ENCODE measurements at regions not wholly inside any gene's neighbourhood (a gene's known extent, or its start where the extent isn't known, plus 50 kb on each side); places are given as distances from the start of the nearest gene placed in this dataset.

DNA sequence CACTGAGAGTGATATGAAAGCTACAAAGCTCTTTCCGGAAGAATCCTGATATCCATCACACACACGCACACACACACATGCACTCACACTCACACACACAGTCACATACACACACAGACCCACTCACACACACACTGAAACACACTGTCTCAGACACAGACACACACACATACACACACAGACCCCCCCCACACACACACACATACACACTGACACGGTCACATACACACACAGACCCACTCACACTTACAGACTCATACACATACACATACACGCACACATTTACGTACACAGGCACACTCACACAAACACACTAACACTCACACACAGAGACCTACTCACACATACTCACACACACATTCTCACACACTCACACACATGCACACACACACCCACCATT, 58.6 kb downstream of the LIG4 start:
- H2AFZ ChIP-seq (ENCODE audit: low read length), result no peak overlapping the region
- intact Hi-C loops (cut with micrococcal nuclease), result loop anchor here (5.0 to 10.0 kb wide), 3 partner anchors 54 to 502 kb away; no protein-coding TSS in a partner anchor
- H3K36me3 ChIP-seq (ENCODE audit: low read depth, low read length), result no peaks in the 10 kb centered on the region
- no peak overlapping the region for H3K4me2 ChIP-seq (ENCODE audit: low read length)
- H3F3A ChIP-seq (ENCODE audit: low read length, unreplicated experiment), result no peaks in the 10 kb centered on the region
- H3K9me2 ChIP-seq (replicated peaks; ENCODE audit: low read length), result no peaks in the 10 kb centered on the region
- no peaks in the 10 kb centered on the region; the same call in 1 of the 2 replicates for H3K4me1 ChIP-seq (ENCODE audit: insufficient read depth, low read length)
- no TSS peak for BruUV-seq (replicated peaks)
- H3K79me2 ChIP-seq (ENCODE audit: low read length), result no peaks in the 10 kb centered on the region
- TF ChIP-seq EZH2phosphoT487 (IDR thresholded peaks at IDR 0.05; ENCODE audit: borderline replicate concordance, low read length) (no peak), EZH2 (IDR thresholded peaks at IDR 0.05; ENCODE audit: low read length, unreplicated experiment) (no peak)
- TF ChIP-seq, protein P1, sequence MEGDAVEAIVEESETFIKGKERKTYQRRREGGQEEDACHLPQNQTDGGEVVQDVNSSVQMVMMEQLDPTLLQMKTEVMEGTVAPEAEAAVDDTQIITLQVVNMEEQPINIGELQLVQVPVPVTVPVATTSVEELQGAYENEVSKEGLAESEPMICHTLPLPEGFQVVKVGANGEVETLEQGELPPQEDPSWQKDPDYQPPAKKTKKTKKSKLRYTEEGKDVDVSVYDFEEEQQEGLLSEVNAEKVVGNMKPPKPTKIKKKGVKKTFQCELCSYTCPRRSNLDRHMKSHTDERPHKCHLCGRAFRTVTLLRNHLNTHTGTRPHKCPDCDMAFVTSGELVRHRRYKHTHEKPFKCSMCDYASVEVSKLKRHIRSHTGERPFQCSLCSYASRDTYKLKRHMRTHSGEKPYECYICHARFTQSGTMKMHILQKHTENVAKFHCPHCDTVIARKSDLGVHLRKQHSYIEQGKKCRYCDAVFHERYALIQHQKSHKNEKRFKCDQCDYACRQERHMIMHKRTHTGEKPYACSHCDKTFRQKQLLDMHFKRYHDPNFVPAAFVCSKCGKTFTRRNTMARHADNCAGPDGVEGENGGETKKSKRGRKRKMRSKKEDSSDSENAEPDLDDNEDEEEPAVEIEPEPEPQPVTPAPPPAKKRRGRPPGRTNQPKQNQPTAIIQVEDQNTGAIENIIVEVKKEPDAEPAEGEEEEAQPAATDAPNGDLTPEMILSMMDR (conservative IDR thresholded peaks at IDR 0.05; ENCODE audit: low read depth, low read length), result no peak
- H4K20me1 ChIP-seq (ENCODE audit: low read length), result no peaks in the 10 kb centered on the region
- H3K27me3 ChIP-seq (ENCODE audit: low read length), result no peaks in the 10 kb centered on the region
- CTCF ChIA-PET, result no interaction called here
- H3K4me3 ChIP-seq (ENCODE audit: low read length), result no peak overlapping the region
- no peak overlapping the region for H3K9ac ChIP-seq (ENCODE audit: low read length)
- no peak for DNase-seq
- POLR2A ChIA-PET (ENCODE audit: unreplicated experiment), result no interaction called here
- ATAC-seq, result no peak
- H3K9me3 ChIP-seq (ENCODE audit: low read length), result peaks cover 10% of the 10 kb centered on the region; the same call in 1 of the 2 replicates
- no peak overlapping the region for H3K27ac ChIP-seq (ENCODE audit: low read length)

DNA sequence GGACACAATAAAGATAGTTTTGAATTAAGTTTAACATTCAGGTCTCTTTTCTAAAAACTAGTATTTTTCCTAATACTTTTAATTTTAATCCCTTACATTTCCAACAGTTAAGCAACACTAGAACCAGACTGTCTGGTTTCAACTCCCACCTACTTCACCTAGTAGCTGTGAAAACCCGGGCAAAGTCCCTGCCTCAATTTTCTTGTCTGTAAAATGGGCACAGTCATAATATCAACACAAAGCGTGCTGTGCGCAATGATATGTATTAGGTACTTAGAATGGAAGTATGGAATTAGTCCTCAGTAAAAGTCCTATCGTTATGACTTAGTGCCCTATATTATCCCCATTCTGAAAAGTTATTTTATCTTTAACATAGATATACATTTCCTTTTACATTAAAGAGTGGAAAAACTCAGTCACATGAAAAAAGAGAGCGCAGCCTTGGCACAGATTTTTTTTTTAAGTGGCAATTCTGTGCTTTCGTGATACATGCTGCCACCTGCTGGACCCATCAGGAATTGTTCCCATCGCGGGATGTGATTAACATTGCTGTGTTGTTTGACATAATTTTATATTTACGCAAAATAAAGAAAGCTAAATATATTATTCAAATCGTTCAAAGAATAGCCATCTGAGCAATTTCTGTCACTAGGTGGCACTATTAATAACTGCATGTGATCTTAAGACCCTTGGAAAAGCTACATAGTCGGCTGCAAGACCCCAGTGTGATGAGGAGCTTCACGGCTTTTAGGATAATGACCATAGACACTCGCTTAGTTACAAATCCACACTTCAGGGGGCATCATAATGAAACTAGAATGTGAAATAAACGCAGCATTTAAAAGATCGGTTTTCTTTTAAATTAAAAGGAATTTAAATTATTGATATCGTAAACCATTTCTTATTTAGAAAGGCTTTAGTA, 59.9 kb downstream of the LIG4 start:
- ATAC-seq, result peak; percentile 22; the same call in 1 of the 2 replicates
- Histone ChIP-seq H4K20me1 (ENCODE audit: low read length) (no peaks in the 10 kb centered on the region), H3K9ac (ENCODE audit: low read length) (no peak overlapping the region), H3K36me3 (ENCODE audit: low read depth, low read length) (no peaks in the 10 kb centered on the region), H3K79me2 (ENCODE audit: low read length) (no peaks in the 10 kb centered on the region), H3K4me1 (ENCODE audit: insufficient read depth, low read length) (no peaks in the 10 kb centered on the region; the same call in 1 of the 2 replicates), H3K4me3 (ENCODE audit: low read length) (no peak overlapping the region), H3K27ac (ENCODE audit: low read length) (no peak overlapping the region), H3F3A (ENCODE audit: low read length, unreplicated experiment) (no peaks in the 10 kb centered on the region), H3K27me3 (ENCODE audit: low read length) (no peaks in the 10 kb centered on the region), H2AFZ (ENCODE audit: low read length) (no peak overlapping the region), H3K9me2 (replicated peaks; ENCODE audit: low read length) (no peaks in the 10 kb centered on the region), H3K9me3 (ENCODE audit: low read length) (peaks cover 10% of the 10 kb centered on the region; the same call in 1 of the 2 replicates), H3K4me2 (ENCODE audit: low read length) (peak overlapping the region; percentile 23; the same call in 1 of the 2 replicates)
- intact Hi-C loops (cut with micrococcal nuclease), result loop anchor here (1.0 to 10.0 kb wide), 7 partner anchors 53 to 945 kb away; no protein-coding TSS in a partner anchor
- ChIA-PET POLR2A (ENCODE audit: unreplicated experiment) (no interaction called here), CTCF (interaction anchor here (0.6 to 1.0 kb wide), 9 partner anchors 8 to 952 kb away, joined by 3 to 9 read pairs (median 3); no protein-coding TSS in a partner anchor)
- BruUV-seq (replicated peaks), result no TSS peak
- DNase-seq, result peak; percentile 77
- no peak for TF ChIP-seq EZH2phosphoT487 (IDR thresholded peaks at IDR 0.05; ENCODE audit: borderline replicate concordance, low read length)
- TF ChIP-seq, protein P1 (conservative IDR thresholded peaks at IDR 0.05; ENCODE audit: low read depth, low read length), result peak; percentile 91
- TF ChIP-seq EZH2 (IDR thresholded peaks at IDR 0.05; ENCODE audit: low read length, unreplicated experiment), result no peak

All from PC-3 (cell line).